GM21360 (cell line): ENCODE measurements at regions not wholly inside any gene's neighbourhood (a gene's known extent, or its start where the extent isn't known, plus 50 kb on each side); places are given as distances from the start of the nearest gene placed in this dataset.

ENCODE experiments used
- ATAC-seq: cut with Tn5 transposase; IDR thresholded peaks from one replicate; pipeline ENCODE4 v1.9.1; 2021; ENCODE audit warnings: mild to moderate bottlenecking, moderate library complexity; ENCODE audit not compliant: unreplicated experiment

- no peak for ATAC-seq
Observed at GRCh38 chr16:74183601-74184360, 112.8 kb upstream of the PSMD7 start.

DNA sequence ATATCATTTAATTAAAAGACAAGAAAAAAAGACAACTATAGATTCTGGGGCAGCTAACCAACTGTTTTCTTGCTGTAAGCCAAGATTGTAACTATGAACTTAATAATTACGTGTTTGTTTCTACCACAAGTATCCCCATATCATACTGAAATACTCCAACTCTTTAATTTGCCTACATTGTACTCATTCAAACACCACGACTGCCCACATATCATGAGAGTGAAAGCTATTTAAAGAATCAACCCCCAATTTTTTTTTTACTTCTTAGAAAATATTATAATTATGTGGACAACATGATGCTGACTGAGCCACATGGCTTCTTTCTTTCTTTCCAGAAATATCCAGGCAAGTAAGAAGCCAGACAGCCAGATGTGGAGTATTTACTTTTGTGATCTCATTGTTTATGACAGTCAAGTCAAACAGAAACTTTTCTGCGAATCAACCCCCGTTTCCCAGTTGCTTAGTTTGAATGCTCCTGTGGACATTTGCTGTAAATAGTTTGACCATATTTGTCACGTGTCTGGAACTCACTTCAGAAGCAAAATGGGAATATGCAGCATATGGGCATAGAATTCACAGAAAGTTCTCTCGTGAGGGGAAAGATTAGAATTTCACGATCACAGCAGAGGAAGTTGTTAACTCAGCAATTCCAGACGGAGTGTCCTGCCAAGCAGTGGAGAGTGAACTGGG is 126.8 kb upstream of the PSMD7 start:
- ATAC-seq: no peak

DNA sequence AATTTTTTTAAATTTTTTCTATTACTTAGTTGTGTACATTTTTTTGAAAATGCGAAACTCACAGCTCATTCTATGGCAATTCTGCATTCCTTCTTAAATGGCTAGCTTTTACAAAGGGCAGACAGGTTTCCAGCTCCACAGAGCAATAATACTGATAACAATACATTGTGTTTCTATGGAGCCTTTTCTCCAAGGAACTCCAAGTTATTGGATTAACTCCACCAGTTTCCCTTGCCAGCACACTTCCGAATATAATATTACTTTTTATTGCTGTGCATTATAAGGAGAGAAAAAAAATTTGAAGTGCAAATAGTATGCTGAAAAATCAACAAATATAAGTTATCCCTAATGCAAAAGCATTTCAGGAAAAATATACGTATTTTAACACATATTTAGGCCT is 127.5 kb upstream of the PSMD7 start:
- no peak for ATAC-seq

DNA sequence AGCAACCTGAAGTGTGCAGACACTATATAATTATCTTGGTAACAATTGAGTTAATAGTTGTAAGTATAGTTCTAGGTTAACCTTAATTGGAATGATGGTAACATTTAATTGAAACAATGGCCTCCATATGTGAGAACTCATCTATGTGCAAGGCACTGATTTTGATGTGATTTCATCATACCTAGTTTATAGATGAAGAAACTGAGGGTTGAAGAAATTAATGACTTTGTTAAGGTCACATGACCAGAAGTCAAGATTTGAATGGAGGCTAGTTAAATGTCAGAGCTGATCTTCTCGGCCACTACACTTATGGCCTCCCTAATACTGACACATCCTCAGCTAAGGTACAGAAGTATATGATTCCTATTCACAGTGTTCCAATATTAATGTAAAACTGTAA is 128.2 kb upstream of the PSMD7 start:
- no peak for ATAC-seq

DNA sequence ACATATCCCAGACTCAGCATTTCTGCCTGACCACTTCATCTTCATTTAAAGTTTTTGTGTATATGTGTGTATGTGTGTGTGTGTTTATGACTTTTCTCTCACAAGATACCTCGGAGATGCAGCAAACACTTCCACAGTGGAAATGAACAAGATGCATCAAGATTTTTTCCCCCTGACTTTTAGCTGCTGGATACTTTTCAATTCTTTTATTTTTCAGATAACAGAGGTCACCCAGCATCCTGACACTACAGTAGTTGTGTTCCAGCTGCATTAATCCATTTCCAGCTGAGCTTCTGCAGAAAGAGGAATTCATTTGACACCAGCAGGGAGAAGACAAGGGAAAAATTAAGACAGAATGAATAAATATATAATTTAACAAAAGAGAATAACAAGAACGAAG is 130.2 kb upstream of the PSMD7 start:
- ATAC-seq: no peak

DNA sequence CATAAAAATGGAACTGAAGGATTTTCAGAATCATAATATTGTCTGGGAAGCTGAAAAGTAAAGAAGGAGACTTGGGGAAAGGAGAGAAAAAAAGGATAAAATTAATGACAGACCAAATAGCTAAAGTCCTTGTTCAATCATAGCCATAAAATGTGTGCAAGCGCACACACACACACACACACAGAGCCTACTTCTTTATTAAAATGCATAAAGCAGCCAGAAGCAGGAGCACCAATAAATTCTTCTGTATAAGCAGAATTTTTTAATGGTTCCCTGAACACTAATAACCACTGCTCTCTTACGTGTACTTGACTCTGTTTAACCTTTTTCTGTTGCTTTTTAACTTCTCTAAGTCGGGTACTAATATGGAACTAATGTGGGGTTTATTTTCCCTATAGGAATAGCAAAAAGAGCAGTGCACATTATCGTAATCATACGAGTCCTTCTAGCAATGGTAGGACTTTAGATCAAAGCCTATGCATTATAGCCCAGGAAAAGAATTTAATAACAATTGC is 131.0 kb upstream of the PSMD7 start:
- no peak for ATAC-seq

DNA sequence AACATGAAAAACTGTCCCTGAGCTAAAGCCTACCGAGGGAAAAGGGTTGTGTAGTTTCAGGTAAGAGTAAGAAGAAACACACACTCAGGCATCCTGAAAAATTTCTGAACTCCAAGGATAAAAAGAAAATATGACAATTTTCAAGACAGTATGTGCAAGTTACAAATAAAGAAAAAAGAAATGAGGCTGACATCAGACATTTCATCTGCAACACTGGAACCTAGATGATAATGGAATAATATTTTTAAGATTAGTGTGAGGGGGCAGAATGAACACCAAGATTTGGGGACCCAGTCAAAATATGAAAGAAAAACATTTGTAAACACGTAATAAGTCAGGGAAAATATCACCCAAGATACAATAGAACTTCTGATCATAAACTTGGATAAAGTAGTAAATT is 135.9 kb upstream of the PSMD7 start:
- no peak for ATAC-seq

- no peak for ATAC-seq
Observed at GRCh38 chr16:74153773-74154172, 142.8 kb upstream of the PSMD7 start.

DNA sequence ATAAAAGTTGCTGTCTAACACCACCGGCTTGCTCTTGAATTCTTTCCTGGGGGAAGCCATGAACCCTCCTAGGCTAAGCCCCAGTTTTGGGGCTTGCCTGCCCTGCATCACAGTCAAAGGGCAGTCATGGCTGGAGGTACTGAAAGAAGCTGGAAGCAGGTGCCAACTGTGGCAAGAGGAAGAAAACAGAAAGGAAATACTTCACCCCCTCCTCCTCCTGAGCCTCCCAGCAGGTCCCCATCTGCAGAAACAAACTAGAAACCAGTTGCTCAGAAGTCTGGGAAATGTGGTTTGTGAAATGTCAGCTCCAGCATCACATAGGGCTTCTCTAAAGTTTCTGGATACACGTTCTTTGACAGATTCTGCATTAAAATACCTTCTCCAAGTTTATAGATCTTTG is 150.0 kb upstream of the PSMD7 start:
- ATAC-seq: no peak

- no peak for ATAC-seq
Observed at GRCh38 chr16:74143171-74143570, 153.4 kb upstream of the PSMD7 start.

DNA sequence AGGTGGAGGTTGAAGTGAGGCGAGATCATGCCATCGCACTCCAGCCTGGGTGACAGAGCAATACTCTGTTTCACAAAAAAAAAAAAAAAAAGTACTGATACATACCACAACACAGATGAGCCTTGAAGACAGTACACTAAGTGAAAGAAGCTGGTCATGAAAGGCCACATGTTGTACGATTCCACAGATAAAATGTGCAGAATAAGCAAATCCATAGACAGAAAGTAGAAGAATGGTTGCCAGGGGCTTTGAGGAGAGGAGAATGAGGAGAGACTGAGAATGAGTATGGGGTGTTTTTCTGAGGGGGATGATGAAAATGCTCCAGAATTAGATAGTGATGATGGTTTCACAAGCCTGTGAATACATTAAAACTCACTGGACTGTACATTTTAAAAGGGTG is 155.6 kb upstream of the PSMD7 start:
- no peak for ATAC-seq

DNA sequence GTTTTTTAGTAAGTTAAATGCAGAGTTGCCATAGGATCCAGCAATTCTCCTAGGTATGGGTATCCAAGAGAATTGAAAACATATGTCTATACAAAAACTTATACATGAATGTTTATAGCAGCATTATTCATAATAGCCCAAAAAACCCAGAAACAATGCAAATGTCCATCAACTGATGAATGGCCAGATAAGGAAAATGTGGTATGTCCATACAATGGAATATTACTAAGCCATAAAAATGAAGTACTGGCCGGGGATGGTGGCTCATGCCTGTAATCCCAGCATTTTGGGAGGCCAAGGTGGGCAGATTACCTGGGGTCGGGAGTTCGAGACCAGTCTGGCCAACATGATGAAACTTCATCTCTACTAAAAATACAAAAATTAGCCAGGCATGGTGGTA is 156.1 kb upstream of the PSMD7 start:
- no peak for ATAC-seq

DNA sequence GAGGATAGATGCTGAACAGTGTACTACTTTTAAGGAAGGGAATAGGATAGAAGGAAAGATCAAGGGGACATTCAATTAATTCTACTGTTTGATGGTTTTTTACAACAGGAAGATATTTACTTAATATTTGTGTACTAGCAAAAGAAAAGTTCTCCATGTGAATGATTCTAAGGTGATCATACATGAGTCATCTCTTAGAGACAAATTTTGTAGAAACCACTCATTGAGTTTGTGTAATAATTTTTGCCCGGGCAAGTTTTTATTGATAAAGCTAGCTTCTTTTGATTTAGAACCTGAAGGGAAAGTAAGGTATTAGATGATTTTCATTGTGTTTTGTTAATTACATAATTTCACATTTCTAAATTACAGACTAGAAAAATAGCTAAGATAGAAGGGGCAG is 172.8 kb upstream of the PSMD7 start:
- ATAC-seq: no peak

- no peak for ATAC-seq
Observed at GRCh38 chr16:74123195-74123594, 173.4 kb upstream of the PSMD7 start.

GRCh38 chr16:74117798-74118197 is 178.8 kb upstream of the PSMD7 start:
- ATAC-seq: no peak

GRCh38 chr16:74113545-74113944 is 183.1 kb upstream of the PSMD7 start:
- ATAC-seq: no peak

- no peak for ATAC-seq
Observed at GRCh38 chr16:74111456-74111982, 185.1 kb upstream of the PSMD7 start.

DNA sequence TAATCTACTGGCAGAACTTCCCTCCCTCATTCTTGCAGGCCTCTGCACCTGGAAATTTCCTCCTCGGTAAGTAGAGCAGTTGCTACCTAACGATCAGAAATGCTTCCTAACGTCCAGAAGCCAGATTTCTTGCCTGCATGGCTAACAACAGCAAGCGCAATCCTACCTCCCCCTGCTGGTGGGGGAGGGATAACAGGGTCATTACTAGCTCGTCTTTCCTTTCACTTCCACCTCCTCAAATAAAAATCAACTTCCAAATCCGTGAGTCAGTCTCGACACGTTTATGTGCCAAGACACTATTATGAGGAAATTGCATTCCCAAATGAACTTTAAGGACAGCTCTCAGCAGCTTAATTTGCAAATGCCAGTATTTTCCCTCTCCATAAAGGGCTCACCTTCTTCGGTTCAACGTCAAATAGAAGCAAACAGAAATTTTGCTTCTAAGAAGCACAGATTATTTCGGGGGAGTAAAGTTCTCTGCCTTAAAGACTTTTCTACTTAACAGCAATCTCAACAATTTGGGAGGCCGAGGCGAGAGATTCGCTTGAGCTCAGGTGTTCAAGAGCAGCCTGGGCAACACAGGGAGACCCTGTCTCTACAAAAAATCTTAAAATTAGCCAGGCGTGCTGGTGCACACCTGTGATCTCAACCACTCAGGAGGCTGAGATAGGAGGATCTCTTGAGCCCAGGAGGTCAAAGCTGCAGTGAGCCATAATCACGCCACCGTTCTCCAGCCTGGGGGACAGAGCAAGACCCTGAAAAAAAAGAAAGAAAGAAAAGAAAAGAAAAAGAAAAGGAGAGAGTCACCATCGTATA is 188.6 kb upstream of the PSMD7 start:
- ATAC-seq: no peak

DNA sequence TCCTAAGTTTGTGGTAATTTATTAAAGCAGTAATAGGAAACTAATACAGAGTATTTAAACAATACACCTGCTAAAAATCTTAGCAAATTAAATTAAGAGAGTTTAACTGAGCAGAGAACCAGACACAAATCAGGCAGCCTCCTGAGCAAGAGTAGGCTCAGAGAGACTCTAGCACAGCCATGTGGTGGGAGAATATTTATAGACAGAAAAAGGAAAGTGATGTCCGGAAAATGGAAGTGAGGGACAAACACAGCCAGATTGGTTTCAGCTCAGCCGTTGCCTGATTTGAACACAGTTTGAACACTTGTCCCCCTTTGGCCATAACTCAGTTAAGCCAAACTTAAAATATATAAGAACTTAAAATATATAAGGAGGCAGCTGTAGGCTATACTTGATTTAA is 192.6 kb upstream of the PSMD7 start:
- ATAC-seq: no peak

DNA sequence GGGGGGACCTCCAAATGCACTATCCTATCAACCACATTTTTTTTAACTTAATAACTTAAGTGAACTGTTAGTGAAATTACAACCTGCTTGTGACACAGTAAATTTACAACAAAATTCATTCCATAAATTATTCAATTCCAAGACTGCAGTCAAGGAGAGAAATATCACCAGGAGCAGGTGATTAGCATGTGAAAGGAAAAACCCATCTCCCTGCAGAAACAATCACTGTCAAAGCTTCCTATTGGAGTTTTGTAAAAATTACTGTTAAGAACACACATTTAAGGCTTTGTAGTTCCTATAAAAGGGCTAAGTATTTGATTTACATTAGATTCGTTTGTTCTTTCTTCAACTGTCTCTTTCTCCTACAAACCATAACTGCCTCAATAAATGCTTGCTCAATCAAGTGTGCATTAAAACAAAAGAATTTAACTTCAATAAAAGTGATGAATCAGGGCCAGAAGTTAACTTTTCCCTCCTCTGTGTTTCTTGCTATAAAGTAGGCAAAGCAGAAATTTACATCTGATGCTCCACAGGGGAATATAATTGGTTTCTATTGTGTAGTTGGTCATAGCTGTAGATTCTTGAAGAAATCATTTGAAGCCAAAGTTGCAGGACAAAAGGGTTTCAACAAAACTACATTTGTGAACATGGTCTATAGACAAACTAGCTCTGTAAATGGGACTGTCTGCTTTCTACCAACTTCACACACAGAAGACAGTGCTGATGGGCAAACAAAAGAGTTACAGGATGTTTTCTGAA is 195.1 kb upstream of the PSMD7 start:
- no peak for ATAC-seq
